ENCODE measurements at regions not wholly inside any gene's neighbourhood (a gene's known extent, or its start where the extent isn't known, plus 50 kb on each side); places are given as distances from the start of the nearest gene placed in this dataset.

- no peak for TF ChIP-seq BHLHE40 (IDR thresholded peaks at IDR 0.05; ENCODE audit: low read depth, low read length)
- TF ChIP-seq FOS (IDR thresholded peaks at IDR 0.05; ENCODE audit: low read depth, low read length): no peak
- no peak for TF ChIP-seq SMC3 (IDR thresholded peaks at IDR 0.05; ENCODE audit: low read depth, low read length)
- no peak overlapping the region for H4K5ac ChIP-seq (ENCODE audit: low read depth, low read length)
- H3K14ac ChIP-seq (replicated peaks; ENCODE audit: low read depth, low read length): no peak overlapping the region
- no peak overlapping the region for H4K91ac ChIP-seq (ENCODE audit: insufficient read depth, low read depth, low read length)
- peaks cover 62% of the 10 kb centered on the region for H3K27me3 ChIP-seq (ENCODE audit: control insufficient read depth, insufficient read depth, low read length)
- no peaks in the 10 kb centered on the region for H3K4me1 ChIP-seq (ENCODE audit: control insufficient read depth, insufficient read depth, low read length)
- no peak overlapping the region for H2BK120ac ChIP-seq (ENCODE audit: low read depth, low read length)
- H2BK20ac ChIP-seq (ENCODE audit: low read depth, low read length): no peak overlapping the region
- POLR2A ChIA-PET (ENCODE audit: unreplicated experiment): no interaction called here
- no peak overlapping the region for H3K18ac ChIP-seq (ENCODE audit: low read depth, low read length)
- intact Hi-C loops (cut with micrococcal nuclease): no loop called here
- CTCF ChIA-PET: no interaction called here
- no peak overlapping the region for H2AFZ ChIP-seq (replicated peaks; ENCODE audit: low read length, poor library complexity)
- no peaks in the 10 kb centered on the region for H3K79me1 ChIP-seq (ENCODE audit: low read depth in 1 of 2, low read length in 2 of 2)
- no peaks in the 10 kb centered on the region for H3K9me1 ChIP-seq (ENCODE audit: insufficient read depth, low read length)
- H3K36me3 ChIP-seq (ENCODE audit: control insufficient read depth, insufficient read depth, low read length): no peaks in the 10 kb centered on the region
- no peak for ATAC-seq (ENCODE audit: low read depth)
- H3K56ac ChIP-seq (ENCODE audit: extremely low read depth, insufficient read depth, low read length): no peak overlapping the region
- in situ Hi-C loops (cut with MboI; ENCODE audit: low sequenced_read_pairs): no loop called here
- no peak overlapping the region for H3K23ac ChIP-seq (ENCODE audit: low read depth, low read length)
- H3K4me3 ChIP-seq (ENCODE audit: insufficient read depth, low read depth, low read length): no peak overlapping the region
- dilution Hi-C loops (cut with HindIII; ENCODE audit: low sequenced_read_pairs, unreplicated experiment): no loop called here
- 63% methylated on average over 2 of the region's 5 CpGs; no CpG with 5 or more reads in 1 of the 2 experiments for WGBS, 2 experiments (ENCODE audit: extremely low coverage in 2 of 2, insufficient read length in 1 of 2)
- DNase-seq: no peak
- H2BK5ac ChIP-seq (ENCODE audit: low read depth, low read length, poor library complexity, severe bottlenecking): no peak overlapping the region
- H3K9me3 ChIP-seq (ENCODE audit: control insufficient read depth, insufficient read depth, low read length): peaks cover 2% of the 10 kb centered on the region
- BruUV-seq (replicated peaks): no TSS peak
- H2AK9ac ChIP-seq (replicated peaks; ENCODE audit: low read depth, low read length, poor library complexity): no peak overlapping the region
- no peak overlapping the region for H2BK15ac ChIP-seq (ENCODE audit: low read depth, low read length)
- H4K8ac ChIP-seq (ENCODE audit: low read depth in 2 of 2, low read length in 2 of 2): no peak overlapping the region
- H3K27ac ChIP-seq (ENCODE audit: insufficient read depth, low read length): no peak overlapping the region
- no peak overlapping the region for H2AK5ac ChIP-seq (ENCODE audit: low read depth, low read length)
- no peak overlapping the region for H3K4ac ChIP-seq (ENCODE audit: low read depth, low read length)
- no peaks in the 10 kb centered on the region for H4K20me1 ChIP-seq (ENCODE audit: insufficient read depth, low read length)
- H3K9ac ChIP-seq (ENCODE audit: low read depth, low read length): no peak overlapping the region
- no peak overlapping the region for H3K4me2 ChIP-seq (ENCODE audit: low read depth, low read length)
Observed at GRCh38 chr15:69891070-69891536, 206.6 kb downstream of the TLE3 start.
